SK-N-MC (cell line): ENCODE measurements at regions not wholly inside any gene's neighbourhood (a gene's known extent, or its start where the extent isn't known, plus 50 kb on each side); places are given as distances from the start of the nearest gene placed in this dataset.

Source experiments
- EZH2 ChIP-seq: fragments of 200-600 bp; sonication (generic); IDR thresholded peaks from one replicate; pipeline ENCODE4 v1.6.1; 2017; ENCODE audit warnings: antibody characterized with exemption
- POLR2AphosphoS5 ChIP-seq: IDR thresholded peaks from 2 replicates; pipeline ENCODE4 v1.6.1; 2012; ENCODE audit warnings: mild to moderate bottlenecking, low read depth, low read length, borderline replicate concordance

GRCh38 chr17:31595076-31595475 is 203.6 kb downstream of the RAB11FIP4 start:
- TF ChIP-seq POLR2AphosphoS5: no peak
- TF ChIP-seq EZH2: no peak
